ENCODE measurements at regions not wholly inside any gene's neighbourhood (a gene's known extent, or its start where the extent isn't known, plus 50 kb on each side); places are given as distances from the start of the nearest gene placed in this dataset.

GRCh38 chr1:228977741-228978140 lies 242.5 kb downstream of the RHOU start:
- ATAC-seq, result no peak
- DNase-seq, result no peak
- Histone ChIP-seq H3K9me3 (no peaks in the 10 kb centered on the region), H3K4me3 (no peak overlapping the region), H3K27ac (no peak overlapping the region), H3K4me1 (peaks cover 0 to 12% (median 7%) of the 10 kb centered on the region in 4 donors), H3K36me3 (no peaks in the 10 kb centered on the region), H3K27me3 (no peaks in the 10 kb centered on the region)
- intact Hi-C loops (cut with DNase I), result no loop called here
- WGBS (ENCODE audit: insufficient coverage, low coverage, low lambda C conversion rate, missing lambda C conversion rate), result 88% methylated on average over 3 of the region's 3 CpGs
- TF ChIP-seq CTCF (IDR thresholded peaks at IDR 0.05) (no peak), POLR2A (IDR thresholded peaks at IDR 0.05) (no peak)

DNA sequence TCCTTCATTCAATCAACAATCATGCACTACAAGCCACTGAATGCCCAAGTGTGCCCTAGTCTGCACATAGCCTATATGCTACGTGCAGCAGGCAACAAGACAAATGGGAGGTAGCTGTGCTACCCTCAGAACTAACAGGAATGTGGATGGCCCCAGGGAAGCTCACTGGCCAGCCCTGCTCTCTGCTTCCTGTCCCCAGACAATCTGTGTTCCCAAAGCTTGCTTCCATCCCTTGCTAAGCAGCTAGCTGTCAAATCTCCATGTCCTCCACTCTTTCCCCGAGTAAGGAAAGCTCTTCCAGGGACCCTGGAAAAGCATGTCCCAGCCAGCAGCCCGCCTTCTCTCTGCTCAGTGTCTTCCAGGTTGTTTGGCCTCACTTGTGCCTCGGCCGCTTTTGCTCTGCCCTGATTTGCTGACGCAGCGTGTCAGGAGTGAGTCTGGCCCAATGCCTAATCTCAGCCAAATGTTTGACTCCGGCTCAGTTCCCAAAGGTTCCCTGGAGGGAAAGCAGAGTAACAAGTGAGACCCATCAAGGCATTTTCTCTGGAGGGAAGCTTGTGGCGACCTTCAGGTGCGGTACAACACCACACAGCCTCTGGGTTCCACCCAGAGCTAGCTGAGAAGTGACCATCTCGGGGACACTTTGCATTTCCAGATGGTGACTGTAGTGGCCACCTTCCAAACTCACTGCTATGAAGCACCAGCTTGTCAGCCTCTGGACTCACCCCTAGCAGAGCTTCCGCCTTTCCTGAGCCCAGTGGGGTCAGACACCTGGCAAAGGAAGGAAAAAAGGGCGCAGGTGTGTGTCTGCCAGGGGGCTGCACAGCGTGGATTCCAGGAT lies 243.4 kb downstream of the RHOU start:
- Histone ChIP-seq H3K36me3 (no peaks in the 10 kb centered on the region), H3K27ac (peak overlapping the region in 2 of 3 donors; percentile 21 to 61), H3K4me3 (no peak overlapping the region), H3K27me3 (no peaks in the 10 kb centered on the region), H3K9me3 (no peaks in the 10 kb centered on the region), H3K4me1 (peaks cover 0 to 18% (median 10%) of the 10 kb centered on the region in 4 donors)
- intact Hi-C loops (cut with DNase I), result no loop called here
- 29% methylated on average over 10 of the region's 14 CpGs for WGBS (ENCODE audit: insufficient coverage, low coverage, low lambda C conversion rate, missing lambda C conversion rate)
- peak; percentile 69 to 87 (median 83) for DNase-seq
- TF ChIP-seq POLR2A (IDR thresholded peaks at IDR 0.05), result no peak
- no peak for TF ChIP-seq CTCF (IDR thresholded peaks at IDR 0.05)
- ATAC-seq, result peak; percentile 83 to 92 (median 86)

- ATAC-seq (peak in 1 of 4 donors; percentile 18), DNase-seq (no peak)
- intact Hi-C loops (cut with DNase I), result no loop called here
- no peak overlapping the region for H3K4me3 ChIP-seq
- TF ChIP-seq POLR2A (IDR thresholded peaks at IDR 0.05) (no peak), CTCF (IDR thresholded peaks at IDR 0.05) (no peak)
- H3K4me1 ChIP-seq, result peaks cover 0 to 19% (median 11%) of the 10 kb centered on the region in 4 donors
- H3K27ac ChIP-seq, result peak overlapping the region in 1 of 3 donors; percentile 21
- H3K27me3 ChIP-seq, result no peaks in the 10 kb centered on the region
- WGBS (ENCODE audit: insufficient coverage, low coverage, low lambda C conversion rate, missing lambda C conversion rate), result 56% methylated on average over 4 of the region's 7 CpGs
- no peaks in the 10 kb centered on the region for H3K36me3 ChIP-seq
- H3K9me3 ChIP-seq, result no peaks in the 10 kb centered on the region
These were observed 244.0 kb downstream of the RHOU start for GRCh38 chr1:228979325-228979699.

DNA sequence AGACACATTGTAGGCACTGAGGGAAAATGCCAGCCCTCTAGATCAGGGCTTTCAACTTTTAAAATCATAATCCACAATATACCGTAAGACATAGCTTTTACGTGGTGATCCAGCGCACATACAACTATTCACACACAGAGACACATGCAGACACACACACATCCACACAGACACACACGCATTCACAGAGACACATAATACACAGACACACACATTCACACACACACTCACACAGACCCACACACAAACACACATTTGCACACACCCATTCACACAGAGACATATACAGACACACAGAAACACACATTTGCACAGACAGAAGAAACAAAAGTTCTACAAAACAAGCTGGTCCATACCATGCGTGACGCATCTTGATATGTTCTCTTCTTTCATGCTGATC lies 244.5 kb downstream of the RHOU start:
- Histone ChIP-seq H3K27me3 (no peaks in the 10 kb centered on the region), H3K4me3 (no peak overlapping the region), H3K9me3 (no peaks in the 10 kb centered on the region), H3K27ac (no peak overlapping the region), H3K4me1 (peaks cover 0 to 19% (median 11%) of the 10 kb centered on the region in 4 donors), H3K36me3 (no peaks in the 10 kb centered on the region)
- 98% methylated on average over 6 of the region's 6 CpGs for WGBS (ENCODE audit: insufficient coverage, low coverage, low lambda C conversion rate, missing lambda C conversion rate)
- no peak for TF ChIP-seq CTCF (IDR thresholded peaks at IDR 0.05)
- no peak for TF ChIP-seq POLR2A (IDR thresholded peaks at IDR 0.05)
- DNase-seq, result no peak
- ATAC-seq, result no peak
- intact Hi-C loops (cut with DNase I), result no loop called here

All from right lobe of liver (tissue), 6 donors.